Common myeloid progenitor, CD34-positive (primary cell): ENCODE measurements at regions not wholly inside any gene's neighbourhood (a gene's known extent, or its start where the extent isn't known, plus 50 kb on each side); places are given as distances from the start of the nearest gene placed in this dataset.

Experiments
- CTCF ChIA-PET: fragments of 350-600 bp; sonication (Branson Sonifier 250); formaldehyde crosslinking; loops from one replicate; lab custom pipeline; 2021; ENCODE audit warnings: antibody characterized with exemption; lab: Charles Lee
- POLR2A ChIA-PET: fragments of 350-600 bp; sonication (Branson Sonifier 250); formaldehyde crosslinking; loops from one replicate; lab custom pipeline; 2021; ENCODE audit warnings: antibody characterized with exemption; lab: Charles Lee
- DNase-seq, 3 donors: peaks; one replicate each; pipeline versions ENCODE4 v3.0.0 to v3.0.0-alpha.2; 2013
- H3K27ac ChIP-seq, 2 experiments: 1 replicate in 1 of 2; 2 replicates in 1 of 2; pipeline ENCODE4 v1.7.0; 2013; ENCODE audit warnings: inconsistent platforms in 2 of 2, low read length in 2 of 2, mild to moderate bottlenecking in 2 of 2, low read depth in 1 of 2, moderate library complexity in 1 of 2; ENCODE audit not compliant: severe bottlenecking in 2 of 2, insufficient read depth in 1 of 2, poor library complexity in 1 of 2
- H3K27me3 ChIP-seq, 5 experiments: replicated peaks in 2 of 5; 1 replicate in 3 of 5; 2 replicates in 2 of 5; pipeline versions ENCODE4 v1.6.1 to v1.7.0; 2013; ENCODE audit warnings: low read length in 4 of 5, mild to moderate bottlenecking in 2 of 5, moderate library complexity in 2 of 5, inconsistent platforms in 1 of 5; ENCODE audit not compliant: insufficient read depth in 5 of 5, control insufficient read depth in 4 of 5
- H3K36me3 ChIP-seq, 4 experiments: 1 replicate in 2 of 4; 2 replicates in 2 of 4; pipeline versions ENCODE4 v1.6.1 to v1.7.0; 2013; ENCODE audit warnings: low read length in 3 of 4, control low read depth in 1 of 4, mild to moderate bottlenecking in 1 of 4; ENCODE audit not compliant: control insufficient read depth in 4 of 4, insufficient read depth in 4 of 4
- H3K4me1 ChIP-seq, 4 experiments: 1 replicate in 3 of 4; 2 replicates in 1 of 4; pipeline versions ENCODE4 v1.6.1 to v1.7.1; 2013; ENCODE audit warnings: low read length in 3 of 4, mild to moderate bottlenecking in 3 of 4, control low read depth in 1 of 4, inconsistent platforms in 1 of 4, moderate library complexity in 1 of 4; ENCODE audit not compliant: control insufficient read depth in 4 of 4, insufficient read depth in 4 of 4; ENCODE audit errors: control extremely low read depth in 1 of 4
- H3K4me3 ChIP-seq, 7 experiments: 1 replicate in 4 of 7; 2 replicates in 3 of 7; pipeline versions ENCODE4 v1.5.1 to v1.7.0; 2013; ENCODE audit warnings: mild to moderate bottlenecking in 7 of 7, low read length in 6 of 7, moderate library complexity in 6 of 7, inconsistent platforms in 2 of 7, low read depth in 2 of 7, control low read depth in 1 of 7; ENCODE audit not compliant: insufficient read depth in 4 of 7, control insufficient read depth in 1 of 7; ENCODE audit errors: extremely low read depth in 1 of 7
- H3K9me3 ChIP-seq, 5 experiments: 1 replicate in 4 of 5; 2 replicates in 1 of 5; pipeline versions ENCODE4 v1.6.1 to v1.7.1; 2013; ENCODE audit warnings: low read length in 4 of 5, mild to moderate bottlenecking in 2 of 5, inconsistent platforms in 1 of 5, low read depth in 1 of 5, moderate library complexity in 1 of 5; ENCODE audit not compliant: control insufficient read depth in 4 of 5, insufficient read depth in 2 of 5; ENCODE audit errors: control extremely low read depth in 1 of 5
- WGBS: methylation state at CpG from one replicate; pipeline ENCODE4 v1.1.5; 2013; ENCODE audit not compliant: insufficient coverage; 5-methylcytosine and 5-hydroxymethylcytosine counted together

DNA sequence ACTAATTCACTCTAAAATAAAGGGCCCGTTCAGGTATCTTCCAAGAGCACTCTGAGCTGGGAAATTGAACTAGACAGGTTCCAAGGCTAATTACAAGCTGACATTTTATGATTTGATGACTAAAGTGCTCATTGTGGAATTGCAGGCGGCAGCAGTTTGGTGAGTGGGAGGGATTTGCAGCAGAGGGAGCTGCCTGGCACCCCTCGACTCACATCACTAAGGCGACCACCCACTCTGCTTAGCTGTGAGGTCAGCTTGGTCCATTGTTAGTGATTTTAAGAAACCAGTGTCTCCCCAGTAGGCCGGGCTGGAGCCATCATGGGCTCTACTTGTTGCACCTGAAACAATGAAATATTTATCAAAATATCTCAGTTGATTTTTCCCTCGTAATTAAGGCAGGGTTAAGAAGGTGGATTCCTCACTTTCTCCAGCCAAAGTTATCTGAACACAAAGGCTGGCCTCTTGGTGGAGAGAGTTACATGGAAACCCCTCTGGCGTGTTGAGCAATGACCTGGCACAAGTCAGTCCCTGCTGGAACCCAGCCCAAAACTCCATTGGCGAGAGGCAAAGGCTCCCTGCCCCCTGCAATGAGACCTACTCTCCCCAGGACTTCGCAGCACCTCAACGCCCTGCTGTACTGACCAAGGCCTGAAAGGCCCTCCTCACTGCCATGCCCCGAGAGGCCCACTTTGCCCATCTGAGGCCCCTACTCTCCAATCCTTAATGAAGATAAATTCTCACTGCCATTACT is 65.0 kb upstream of the ATP2B2 start:
- Histone ChIP-seq H3K36me3 (no peaks in the 10 kb centered on the region), H3K27ac (no peak overlapping the region), H3K9me3 (no peaks in the 10 kb centered on the region), H3K4me3 (no peak overlapping the region), H3K27me3 (peaks cover 0 to 6% (median 0%) of the 10 kb centered on the region in 5 experiments), H3K4me1 (no peaks in the 10 kb centered on the region)
- ChIA-PET POLR2A (interaction anchor here (1.1 kb wide), 1 partner anchor 10 kb away, joined by 3 read pairs; no protein-coding TSS in a partner anchor), CTCF (no interaction called here)
- WGBS, result 100% methylated on average over 8 of the region's 11 CpGs
- no peak for DNase-seq

DNA sequence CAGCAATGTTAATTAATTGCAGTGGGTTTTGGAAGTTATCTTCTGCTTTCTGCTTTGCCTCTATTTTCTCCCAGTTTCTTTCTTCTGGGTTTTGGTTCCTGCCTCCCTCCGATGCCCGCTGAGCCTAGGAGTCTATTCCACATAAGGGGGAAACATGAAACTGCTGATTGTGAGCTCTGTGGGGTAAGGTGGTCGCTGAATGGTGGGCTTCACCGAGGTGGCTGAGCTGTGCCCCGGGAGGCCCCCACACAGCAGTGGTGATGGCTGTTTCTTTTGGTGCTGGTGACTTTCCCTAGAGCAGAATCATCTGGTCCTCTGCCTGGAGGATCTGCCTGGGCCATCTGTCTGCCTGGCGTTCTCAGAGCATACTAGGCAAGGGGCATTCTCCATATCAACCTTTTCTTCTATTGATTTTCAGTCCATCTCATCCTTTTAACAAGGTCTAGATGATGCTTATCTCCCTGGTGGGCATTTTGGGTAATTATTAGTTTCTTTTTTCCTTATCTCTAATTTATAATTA is 68.8 kb upstream of the ATP2B2 start:
- DNase-seq, result no peak
- H3K9me3 ChIP-seq, result no peaks in the 10 kb centered on the region
- CTCF ChIA-PET, result no interaction called here
- no peak overlapping the region for H3K27ac ChIP-seq
- peaks cover 0 to 6% (median 0%) of the 10 kb centered on the region in 5 experiments for H3K27me3 ChIP-seq
- no peaks in the 10 kb centered on the region for H3K36me3 ChIP-seq
- POLR2A ChIA-PET, result no interaction called here
- 93% methylated on average over 3 of the region's 6 CpGs for WGBS
- H3K4me1 ChIP-seq, result no peaks in the 10 kb centered on the region
- H3K4me3 ChIP-seq, result no peak overlapping the region

DNA sequence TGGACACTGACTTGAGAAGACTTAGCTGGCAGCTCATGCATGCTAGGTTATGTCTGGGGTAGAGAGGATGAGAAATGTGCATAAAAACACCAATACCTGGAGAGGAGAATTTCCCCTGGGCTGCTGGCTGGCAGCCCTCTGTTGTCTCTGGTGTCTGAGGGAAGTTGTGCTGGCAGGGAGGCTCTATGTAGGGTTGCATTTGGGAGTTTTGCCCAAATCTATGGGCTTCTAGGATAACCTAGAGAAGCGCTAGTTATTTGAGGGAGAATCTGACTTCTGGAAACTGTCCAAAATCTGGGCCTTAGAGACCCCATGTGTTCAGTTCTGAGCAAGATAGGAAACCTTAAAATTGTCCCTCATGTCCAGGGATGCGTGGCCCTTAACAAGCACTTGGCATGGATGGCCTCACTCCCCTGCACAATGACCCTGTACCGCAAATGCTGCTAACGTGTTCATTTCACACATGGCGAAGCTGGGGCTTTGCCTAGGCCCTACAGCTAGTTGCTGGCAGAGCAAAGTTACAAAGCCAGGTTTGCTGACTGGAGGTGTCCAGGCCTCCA is 70.3 kb upstream of the ATP2B2 start:
- CTCF ChIA-PET, result no interaction called here

DNA sequence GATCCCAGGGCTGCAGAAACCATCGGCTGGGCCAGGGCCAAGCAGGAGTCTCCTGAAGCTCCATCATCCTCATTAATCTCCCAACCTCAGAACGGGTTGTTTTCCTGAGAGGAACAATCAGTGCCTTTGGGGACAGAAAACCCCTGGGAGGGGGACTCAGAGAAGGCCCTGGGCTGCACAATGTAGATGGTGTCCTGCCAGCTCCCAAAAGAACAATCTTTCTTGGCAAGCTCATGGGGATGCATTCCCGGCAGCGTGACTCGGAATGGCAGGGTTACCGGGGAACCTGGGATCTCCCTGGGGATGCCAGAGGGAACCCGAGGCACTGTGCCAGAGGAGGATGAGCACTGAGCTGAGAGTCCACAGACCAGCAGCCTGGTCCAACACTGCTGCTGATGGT is 72.1 kb upstream of the ATP2B2 start:
- no peak overlapping the region for H3K27ac ChIP-seq
- H3K9me3 ChIP-seq, result no peaks in the 10 kb centered on the region
- CTCF ChIA-PET, result no interaction called here
- H3K4me3 ChIP-seq, result no peak overlapping the region
- H3K27me3 ChIP-seq, result peaks cover 0 to 6% (median 2%) of the 10 kb centered on the region in 5 experiments
- DNase-seq, result no peak
- no peaks in the 10 kb centered on the region for H3K4me1 ChIP-seq
- POLR2A ChIA-PET, result no interaction called here
- no peaks in the 10 kb centered on the region for H3K36me3 ChIP-seq
- 100% methylated on average over 5 of the region's 7 CpGs for WGBS

More for the DNA sequence above, 70.3 kb upstream of the ATP2B2 start:
- no peaks in the 10 kb centered on the region for H3K4me1 ChIP-seq
- H3K27me3 ChIP-seq, result peaks cover 0 to 6% (median 0%) of the 10 kb centered on the region in 5 experiments
- POLR2A ChIA-PET, result no interaction called here
- no peaks in the 10 kb centered on the region for H3K9me3 ChIP-seq
- WGBS, result 95% methylated on average over 5 of the region's 5 CpGs
- no peak for DNase-seq
- no peak overlapping the region for H3K4me3 ChIP-seq
- no peaks in the 10 kb centered on the region for H3K36me3 ChIP-seq
- no peak overlapping the region for H3K27ac ChIP-seq

DNA sequence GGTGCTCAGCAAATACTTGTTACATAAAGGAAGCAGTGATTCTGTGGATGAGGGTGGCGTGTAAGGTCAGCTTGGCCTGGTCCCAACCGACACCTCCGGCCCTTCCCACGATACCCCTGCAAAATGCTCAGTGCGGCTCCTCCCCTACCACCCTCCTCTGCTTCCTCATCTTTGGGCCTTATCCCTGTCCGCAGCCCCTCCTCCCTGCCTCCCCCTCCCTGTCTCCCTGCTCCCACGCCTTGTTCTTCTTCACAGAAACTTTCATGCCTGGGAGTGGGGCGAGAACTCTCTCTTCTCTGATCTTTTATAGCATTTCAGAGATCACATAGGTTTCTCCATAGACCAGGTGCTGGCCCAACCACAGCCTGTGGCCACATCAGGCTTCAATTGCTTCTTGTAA is 75.0 kb upstream of the ATP2B2 start:
- Histone ChIP-seq H3K9me3 (no peaks in the 10 kb centered on the region), H3K27me3 (peaks cover 0 to 25% (median 8%) of the 10 kb centered on the region in 5 experiments), H3K4me3 (no peak overlapping the region), H3K27ac (no peak overlapping the region), H3K36me3 (no peaks in the 10 kb centered on the region), H3K4me1 (no peaks in the 10 kb centered on the region)
- POLR2A ChIA-PET, result no interaction called here
- no peak for DNase-seq
- 100% methylated on average over 4 of the region's 8 CpGs for WGBS
- CTCF ChIA-PET, result no interaction called here

DNA sequence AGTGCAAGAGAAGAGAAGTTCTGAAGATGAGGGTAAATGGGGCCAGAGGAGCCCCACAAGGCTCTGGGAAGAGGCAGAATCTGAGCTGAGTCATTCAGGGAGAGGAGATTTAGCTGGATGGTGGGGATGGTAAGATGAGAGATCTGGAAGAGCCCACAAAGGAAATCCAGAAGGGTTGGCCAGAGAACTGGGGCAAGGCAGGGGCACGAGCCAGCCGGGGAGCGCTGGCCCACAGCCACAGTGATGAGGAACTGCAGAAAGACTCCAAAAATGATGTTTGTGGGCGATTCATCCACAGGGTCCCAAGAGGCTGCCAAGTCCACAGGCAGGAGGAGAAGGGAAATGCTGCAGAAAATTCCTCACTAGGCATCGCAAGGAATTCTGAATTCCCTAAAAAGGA is 75.9 kb upstream of the ATP2B2 start:
- ChIA-PET CTCF (no interaction called here), POLR2A (no interaction called here)
- H3K27me3 ChIP-seq, result peaks cover 0 to 28% (median 8%) of the 10 kb centered on the region in 5 experiments
- H3K4me3 ChIP-seq, result no peak overlapping the region
- H3K4me1 ChIP-seq, result no peaks in the 10 kb centered on the region
- DNase-seq, result no peak
- H3K9me3 ChIP-seq, result no peaks in the 10 kb centered on the region
- H3K36me3 ChIP-seq, result no peaks in the 10 kb centered on the region
- WGBS, result 83% methylated on average over 5 of the region's 5 CpGs
- H3K27ac ChIP-seq, result no peak overlapping the region

DNA sequence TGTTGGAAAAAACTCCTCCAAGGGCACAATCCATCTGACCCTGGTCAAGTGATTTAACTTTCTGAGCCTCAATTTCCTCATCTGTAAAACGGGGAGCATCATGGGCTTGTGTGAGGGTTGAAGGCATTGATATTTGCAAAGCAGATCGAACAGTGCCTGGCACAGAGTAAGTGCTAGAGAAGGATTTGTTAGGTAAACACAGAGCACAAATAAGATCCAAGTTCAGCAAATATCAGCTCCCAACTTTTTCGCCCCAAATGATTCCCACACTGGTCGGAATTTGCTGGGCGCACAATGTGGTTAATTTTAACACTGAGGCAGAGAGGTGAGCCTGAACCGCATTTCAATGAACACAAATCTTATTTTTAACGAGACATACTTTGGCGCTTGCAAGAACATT is 76.3 kb upstream of the ATP2B2 start:
- H3K4me3 ChIP-seq, result no peak overlapping the region
- H3K27ac ChIP-seq, result no peak overlapping the region
- CTCF ChIA-PET, result no interaction called here
- no peaks in the 10 kb centered on the region for H3K9me3 ChIP-seq
- H3K36me3 ChIP-seq, result no peaks in the 10 kb centered on the region
- no peaks in the 10 kb centered on the region for H3K4me1 ChIP-seq
- WGBS, result 100% methylated on average over 4 of the region's 8 CpGs
- no peak for DNase-seq
- H3K27me3 ChIP-seq, result peaks cover 0 to 28% (median 11%) of the 10 kb centered on the region in 5 experiments
- POLR2A ChIA-PET, result no interaction called here
